ENCODE measurements at regions not wholly inside any gene's neighbourhood (a gene's known extent, or its start where the extent isn't known, plus 50 kb on each side); places are given as distances from the start of the nearest gene placed in this dataset.

GRCh38 chr12:107594995-107595394 lies 90.6 kb upstream of the PWP1 start:
- no peak for TF ChIP-seq POLR2A (IDR thresholded peaks at IDR 0.05)
- no peak for TF ChIP-seq CTCF (IDR thresholded peaks at IDR 0.05)

Measured in testis (tissue), 2 donors.